ENCODE measurements at regions not wholly inside any gene's neighbourhood (a gene's known extent, or its start where the extent isn't known, plus 50 kb on each side); places are given as distances from the start of the nearest gene placed in this dataset.
A peak's percentile ranks its signal among the peaks of the same experiment; 100 is the strongest.
"Not testable (repeated sequence)": the region's sequence is repeated elsewhere in the genome, so short reads cannot be mapped to it uniquely, and the experiment has no call there.

GRCh38 chr1:228611707-228612106, 123.6 kb upstream of the RHOU start:
- H3K27ac Mint-ChIP-seq; H3K4me1 Mint-ChIP-seq; H3K36me3 Mint-ChIP-seq; H3K27me3 Mint-ChIP-seq (ENCODE audit: low read depth); H3K9me3 Mint-ChIP-seq; H3K4me3 Mint-ChIP-seq; DNase-seq (ENCODE audit: low spot score in 2 of 2, unreplicated experiment in 2 of 2): not testable (repeated sequence)

DNA sequence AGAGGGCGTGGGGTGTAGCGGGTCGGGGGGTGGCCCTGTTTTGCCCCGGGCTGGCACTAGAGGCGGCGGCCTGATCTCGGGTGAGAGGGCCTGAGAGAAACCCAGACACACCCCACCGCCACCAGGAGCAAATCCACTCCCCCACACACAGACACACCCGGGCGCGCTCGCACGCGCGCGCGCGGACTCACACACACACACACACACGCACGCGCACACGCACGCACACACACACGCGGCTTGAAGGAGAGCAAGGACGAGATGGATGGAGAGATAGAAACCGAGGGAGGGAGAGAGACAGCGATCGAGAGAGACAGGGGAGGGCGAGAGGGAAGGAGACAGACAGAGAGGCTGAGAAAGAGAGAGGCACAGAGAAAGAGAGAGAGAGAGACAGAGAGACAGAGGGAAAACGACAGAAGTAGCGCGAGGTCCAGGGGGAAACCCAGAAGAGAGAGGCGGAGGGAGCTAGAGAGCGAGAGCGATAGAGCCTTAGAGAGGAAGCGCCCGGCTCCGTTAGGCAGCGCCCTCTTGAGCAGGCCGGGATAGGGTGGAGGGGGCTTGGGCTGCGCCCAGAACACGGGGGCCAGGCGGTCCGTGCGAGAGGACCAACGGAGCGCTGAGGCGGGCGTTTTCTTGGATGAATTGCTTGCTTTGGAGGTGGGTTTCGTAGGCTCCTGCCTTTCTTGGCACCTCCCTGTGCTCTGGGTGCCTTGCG, 113.1 kb upstream of the RHOU start:
- H3K4me1 Mint-ChIP-seq; H3K27me3 Mint-ChIP-seq (ENCODE audit: low read depth); H3K4me3 Mint-ChIP-seq; H3K36me3 Mint-ChIP-seq; DNase-seq (ENCODE audit: low spot score in 2 of 2, unreplicated experiment in 2 of 2); H3K9me3 Mint-ChIP-seq; H3K27ac Mint-ChIP-seq: not testable (repeated sequence)

DNA sequence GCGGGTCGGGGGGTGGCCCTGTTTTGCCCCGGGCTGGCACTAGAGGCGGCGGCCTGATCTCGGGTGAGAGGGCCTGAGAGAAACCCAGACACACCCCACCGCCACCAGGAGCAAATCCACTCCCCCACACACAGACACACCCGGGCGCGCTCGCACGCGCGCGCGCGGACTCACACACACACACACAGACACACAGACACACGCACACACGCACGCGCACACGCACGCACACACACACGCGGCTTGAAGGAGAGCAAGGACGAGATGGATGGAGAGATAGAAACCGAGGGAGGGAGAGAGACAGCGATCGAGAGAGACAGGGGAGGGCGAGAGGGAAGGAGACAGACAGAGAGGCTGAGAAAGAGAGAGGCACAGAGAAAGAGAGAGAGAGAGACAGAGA, 108.8 kb upstream of the RHOU start:
- H3K4me1 Mint-ChIP-seq; H3K9me3 Mint-ChIP-seq; H3K36me3 Mint-ChIP-seq; H3K27ac Mint-ChIP-seq; H3K4me3 Mint-ChIP-seq; DNase-seq (ENCODE audit: low spot score in 2 of 2, unreplicated experiment in 2 of 2); H3K27me3 Mint-ChIP-seq (ENCODE audit: low read depth): not testable (repeated sequence)

- H3K4me3 Mint-ChIP-seq; DNase-seq (ENCODE audit: low spot score in 2 of 2, unreplicated experiment in 2 of 2); H3K36me3 Mint-ChIP-seq; H3K4me1 Mint-ChIP-seq; H3K9me3 Mint-ChIP-seq; H3K27ac Mint-ChIP-seq; H3K27me3 Mint-ChIP-seq (ENCODE audit: low read depth): not testable (repeated sequence)
Measured at GRCh38 chr1:228632858-228633257, 102.4 kb upstream of the RHOU start.

DNA sequence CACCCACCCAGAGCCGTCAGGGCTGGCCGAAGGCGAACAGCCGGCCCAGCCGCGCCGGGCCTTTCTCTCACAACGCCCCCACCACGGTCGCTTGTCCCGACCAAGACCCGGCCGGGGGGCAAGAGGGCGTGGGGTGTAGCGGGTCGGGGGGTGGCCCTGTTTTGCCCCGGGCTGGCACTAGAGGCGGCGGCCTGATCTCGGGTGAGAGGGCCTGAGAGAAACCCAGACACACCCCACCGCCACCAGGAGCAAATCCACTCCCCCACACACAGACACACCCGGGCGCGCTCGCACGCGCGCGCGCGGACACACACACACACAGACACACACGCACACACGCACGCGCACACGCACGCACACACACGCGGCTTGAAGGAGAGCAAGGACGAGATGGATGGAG, 100.0 kb upstream of the RHOU start:
- not testable (repeated sequence) for H3K36me3 Mint-ChIP-seq; H3K27me3 Mint-ChIP-seq (ENCODE audit: low read depth); H3K4me1 Mint-ChIP-seq; H3K27ac Mint-ChIP-seq; H3K4me3 Mint-ChIP-seq; H3K9me3 Mint-ChIP-seq
- peak; percentile 56 to 60 for DNase-seq (ENCODE audit: low spot score in 2 of 2, unreplicated experiment in 2 of 2)

- not testable (repeated sequence) for H3K27me3 Mint-ChIP-seq (ENCODE audit: low read depth); H3K4me1 Mint-ChIP-seq; H3K27ac Mint-ChIP-seq; DNase-seq (ENCODE audit: low spot score in 2 of 2, unreplicated experiment in 2 of 2); H3K36me3 Mint-ChIP-seq; H3K9me3 Mint-ChIP-seq; H3K4me3 Mint-ChIP-seq
Measured at GRCh38 chr1:228637529-228637928, 97.8 kb upstream of the RHOU start.

GRCh38 chr1:228646717-228647522, 88.4 kb upstream of the RHOU start:
- H3K4me1 Mint-ChIP-seq = peaks cover 15% of the 10 kb centered on the region
- H3K36me3 Mint-ChIP-seq = no peaks in the 10 kb centered on the region
- no peaks in the 10 kb centered on the region for H3K9me3 Mint-ChIP-seq
- H3K27me3 Mint-ChIP-seq (ENCODE audit: low read depth) = peaks cover 39% of the 10 kb centered on the region
- TF ChIP-seq CTCF (IDR thresholded peaks at IDR 0.05; ENCODE audit: unreplicated experiment) = no peak
- peak overlapping the region; percentile 75 for H3K4me3 Mint-ChIP-seq
- DNase-seq (ENCODE audit: low spot score in 2 of 2, unreplicated experiment in 2 of 2) = peak in 1 of 2 experiments; percentile 47
- peak overlapping the region; percentile 45 for H3K27ac Mint-ChIP-seq

GRCh38 chr1:228647523-228648444, 87.5 kb upstream of the RHOU start:
- peak in 1 of 2 experiments; percentile 52 for DNase-seq (ENCODE audit: low spot score in 2 of 2, unreplicated experiment in 2 of 2)
- peaks cover 15% of the 10 kb centered on the region for H3K4me1 Mint-ChIP-seq
- peak overlapping the region; percentile 75 for H3K4me3 Mint-ChIP-seq
- no peaks in the 10 kb centered on the region for H3K36me3 Mint-ChIP-seq
- no peaks in the 10 kb centered on the region for H3K9me3 Mint-ChIP-seq
- peak overlapping the region; percentile 45 for H3K27ac Mint-ChIP-seq
- H3K27me3 Mint-ChIP-seq (ENCODE audit: low read depth) = peaks cover 40% of the 10 kb centered on the region
- no peak for TF ChIP-seq CTCF (IDR thresholded peaks at IDR 0.05; ENCODE audit: unreplicated experiment)
